ENCODE measurements at regions not wholly inside any gene's neighbourhood (a gene's known extent, or its start where the extent isn't known, plus 50 kb on each side); places are given as distances from the start of the nearest gene placed in this dataset.

DNA sequence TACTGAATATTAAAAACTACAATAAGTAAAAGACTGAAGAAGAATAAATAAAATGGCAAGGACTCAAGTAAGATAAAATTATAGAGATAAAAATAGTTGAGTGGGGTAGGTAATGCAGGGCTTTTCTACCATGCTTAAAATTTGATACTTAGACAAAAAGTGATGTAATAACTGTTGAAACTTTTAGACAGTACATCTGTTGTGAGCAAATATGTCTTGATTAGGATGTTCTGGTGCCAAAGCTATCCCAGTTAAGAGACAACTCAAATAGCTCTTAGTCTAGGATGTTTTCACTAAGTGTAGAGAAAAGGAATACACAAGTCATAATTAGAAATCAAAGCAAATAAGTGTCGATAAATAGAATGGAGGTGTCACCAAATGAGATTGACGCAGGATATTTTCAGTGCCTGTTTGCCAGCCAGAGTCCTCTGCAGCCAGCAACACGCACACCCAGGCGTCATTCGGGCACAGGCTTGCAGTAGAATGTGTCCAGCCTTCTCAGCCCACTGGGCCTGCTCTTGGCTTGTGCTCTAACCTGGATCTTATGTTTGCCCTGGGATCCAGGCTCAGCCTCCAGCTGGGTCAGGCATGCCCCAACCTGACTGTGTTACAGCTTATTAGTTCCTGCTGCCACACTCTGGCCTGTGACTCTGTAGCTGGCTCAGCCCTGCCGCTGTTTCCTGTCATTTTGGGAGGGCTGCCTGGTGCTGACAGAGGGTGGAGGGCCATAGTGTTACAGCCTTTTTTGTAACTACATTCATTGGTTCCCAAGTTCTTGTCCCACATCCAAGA, 766.2 kb downstream of the PCDH17 start:
- DNase-seq: no peak

DNA sequence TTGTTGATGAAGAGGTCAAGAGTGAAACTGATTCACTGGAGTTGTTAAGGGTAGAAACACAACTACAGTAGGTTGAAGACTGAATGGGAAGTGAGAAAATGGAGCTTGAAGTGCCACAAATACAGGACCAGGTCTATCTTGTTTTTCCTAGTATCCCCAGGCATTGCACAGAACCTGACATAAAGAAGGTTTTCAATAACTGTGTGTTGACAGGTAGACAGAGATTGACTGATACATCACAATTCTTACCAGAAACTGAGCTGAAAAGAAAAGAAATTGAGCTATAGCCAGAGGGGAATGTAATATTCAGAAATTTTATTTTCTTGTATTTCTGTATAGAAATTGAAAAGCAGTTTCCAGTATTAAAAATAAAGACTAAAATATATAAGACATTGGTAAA, 767.7 kb downstream of the PCDH17 start:
- peaks cover 4% of the 10 kb centered on the region for H3K9me3 Mint-ChIP-seq (ENCODE audit: low read depth, unreplicated experiment)
- intact Hi-C loops (cut with micrococcal nuclease; ENCODE audit: unreplicated experiment): no loop called here
- H3K4me3 Mint-ChIP-seq (ENCODE audit: low read depth, unreplicated experiment): no peak overlapping the region
- H3K27ac Mint-ChIP-seq (ENCODE audit: unreplicated experiment): no peak overlapping the region
- no peaks in the 10 kb centered on the region for H3K4me1 Mint-ChIP-seq (ENCODE audit: low read depth, unreplicated experiment)
- no peaks in the 10 kb centered on the region for H3K36me3 Mint-ChIP-seq (ENCODE audit: insufficient read depth, unreplicated experiment)
- DNase-seq: no peak
- TF ChIP-seq, protein P1, sequence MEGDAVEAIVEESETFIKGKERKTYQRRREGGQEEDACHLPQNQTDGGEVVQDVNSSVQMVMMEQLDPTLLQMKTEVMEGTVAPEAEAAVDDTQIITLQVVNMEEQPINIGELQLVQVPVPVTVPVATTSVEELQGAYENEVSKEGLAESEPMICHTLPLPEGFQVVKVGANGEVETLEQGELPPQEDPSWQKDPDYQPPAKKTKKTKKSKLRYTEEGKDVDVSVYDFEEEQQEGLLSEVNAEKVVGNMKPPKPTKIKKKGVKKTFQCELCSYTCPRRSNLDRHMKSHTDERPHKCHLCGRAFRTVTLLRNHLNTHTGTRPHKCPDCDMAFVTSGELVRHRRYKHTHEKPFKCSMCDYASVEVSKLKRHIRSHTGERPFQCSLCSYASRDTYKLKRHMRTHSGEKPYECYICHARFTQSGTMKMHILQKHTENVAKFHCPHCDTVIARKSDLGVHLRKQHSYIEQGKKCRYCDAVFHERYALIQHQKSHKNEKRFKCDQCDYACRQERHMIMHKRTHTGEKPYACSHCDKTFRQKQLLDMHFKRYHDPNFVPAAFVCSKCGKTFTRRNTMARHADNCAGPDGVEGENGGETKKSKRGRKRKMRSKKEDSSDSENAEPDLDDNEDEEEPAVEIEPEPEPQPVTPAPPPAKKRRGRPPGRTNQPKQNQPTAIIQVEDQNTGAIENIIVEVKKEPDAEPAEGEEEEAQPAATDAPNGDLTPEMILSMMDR (IDR thresholded peaks at IDR 0.05; ENCODE audit: unreplicated experiment): no peak
- no peaks in the 10 kb centered on the region for H3K27me3 Mint-ChIP-seq (ENCODE audit: unreplicated experiment)
- no TSS peak for BruUV-seq (replicated peaks)
- CTCF ChIA-PET: no interaction called here

More for the DNA sequence above, 766.2 kb downstream of the PCDH17 start:
- BruUV-seq (replicated peaks): no TSS peak
- peaks cover 4% of the 10 kb centered on the region for H3K9me3 Mint-ChIP-seq (ENCODE audit: low read depth, unreplicated experiment)
- H3K4me3 Mint-ChIP-seq (ENCODE audit: low read depth, unreplicated experiment): no peak overlapping the region
- no peaks in the 10 kb centered on the region for H3K27me3 Mint-ChIP-seq (ENCODE audit: unreplicated experiment)
- intact Hi-C loops (cut with micrococcal nuclease; ENCODE audit: unreplicated experiment): no loop called here
- CTCF ChIA-PET: no interaction called here
- TF ChIP-seq, protein P1 (IDR thresholded peaks at IDR 0.05; ENCODE audit: unreplicated experiment): no peak
- H3K4me1 Mint-ChIP-seq (ENCODE audit: low read depth, unreplicated experiment): no peaks in the 10 kb centered on the region
- no peak overlapping the region for H3K27ac Mint-ChIP-seq (ENCODE audit: unreplicated experiment)
- H3K36me3 Mint-ChIP-seq (ENCODE audit: insufficient read depth, unreplicated experiment): no peaks in the 10 kb centered on the region

DNA sequence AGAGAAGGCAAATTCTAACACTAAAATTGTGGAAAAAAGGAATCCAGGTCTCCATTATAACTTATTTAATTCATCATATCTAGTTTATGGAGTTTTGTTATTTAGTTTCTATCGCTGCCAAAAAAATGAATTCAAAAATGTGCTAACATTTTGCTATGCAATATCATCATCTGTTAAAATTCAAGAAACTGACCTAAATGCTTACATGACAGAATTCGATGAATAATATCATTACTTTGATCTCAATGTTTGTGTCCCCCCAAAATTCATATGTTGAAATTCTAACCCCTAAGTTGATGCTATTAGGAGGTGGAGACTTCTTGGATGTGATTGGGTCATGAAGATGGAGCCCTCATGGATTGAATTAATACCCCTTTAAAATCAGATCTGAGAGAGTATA, 775.0 kb downstream of the PCDH17 start:
- TF ChIP-seq, protein P1 (IDR thresholded peaks at IDR 0.05; ENCODE audit: unreplicated experiment): no peak
- BruUV-seq (replicated peaks): no TSS peak
- no peak overlapping the region for H3K27ac Mint-ChIP-seq (ENCODE audit: unreplicated experiment)
- H3K36me3 Mint-ChIP-seq (ENCODE audit: insufficient read depth, unreplicated experiment): no peaks in the 10 kb centered on the region
- no peak overlapping the region for H3K4me3 Mint-ChIP-seq (ENCODE audit: low read depth, unreplicated experiment)
- DNase-seq: no peak
- H3K4me1 Mint-ChIP-seq (ENCODE audit: low read depth, unreplicated experiment): no peaks in the 10 kb centered on the region
- CTCF ChIA-PET: no interaction called here
- peaks cover 3% of the 10 kb centered on the region for H3K9me3 Mint-ChIP-seq (ENCODE audit: low read depth, unreplicated experiment)
- H3K27me3 Mint-ChIP-seq (ENCODE audit: unreplicated experiment): no peaks in the 10 kb centered on the region
- intact Hi-C loops (cut with micrococcal nuclease; ENCODE audit: unreplicated experiment): no loop called here

GRCh38 chr13:58429917-58430316, 798.4 kb downstream of the PCDH17 start:
- TF ChIP-seq, protein P1 (IDR thresholded peaks at IDR 0.05; ENCODE audit: unreplicated experiment): no peak
- Mint-ChIP-seq H3K27me3 (ENCODE audit: unreplicated experiment) (no peaks in the 10 kb centered on the region), H3K36me3 (ENCODE audit: insufficient read depth, unreplicated experiment) (no peaks in the 10 kb centered on the region), H3K27ac (ENCODE audit: unreplicated experiment) (no peak overlapping the region), H3K4me3 (ENCODE audit: low read depth, unreplicated experiment) (no peak overlapping the region), H3K4me1 (ENCODE audit: low read depth, unreplicated experiment) (no peaks in the 10 kb centered on the region), H3K9me3 (ENCODE audit: low read depth, unreplicated experiment) (peaks cover 2% of the 10 kb centered on the region)
- no peak for DNase-seq
- CTCF ChIA-PET: no interaction called here
- intact Hi-C loops (cut with micrococcal nuclease; ENCODE audit: unreplicated experiment): no loop called here
- no TSS peak for BruUV-seq (replicated peaks)
